ENCODE measurements at regions not wholly inside any gene's neighbourhood (a gene's known extent, or its start where the extent isn't known, plus 50 kb on each side); places are given as distances from the start of the nearest gene placed in this dataset.

DNA sequence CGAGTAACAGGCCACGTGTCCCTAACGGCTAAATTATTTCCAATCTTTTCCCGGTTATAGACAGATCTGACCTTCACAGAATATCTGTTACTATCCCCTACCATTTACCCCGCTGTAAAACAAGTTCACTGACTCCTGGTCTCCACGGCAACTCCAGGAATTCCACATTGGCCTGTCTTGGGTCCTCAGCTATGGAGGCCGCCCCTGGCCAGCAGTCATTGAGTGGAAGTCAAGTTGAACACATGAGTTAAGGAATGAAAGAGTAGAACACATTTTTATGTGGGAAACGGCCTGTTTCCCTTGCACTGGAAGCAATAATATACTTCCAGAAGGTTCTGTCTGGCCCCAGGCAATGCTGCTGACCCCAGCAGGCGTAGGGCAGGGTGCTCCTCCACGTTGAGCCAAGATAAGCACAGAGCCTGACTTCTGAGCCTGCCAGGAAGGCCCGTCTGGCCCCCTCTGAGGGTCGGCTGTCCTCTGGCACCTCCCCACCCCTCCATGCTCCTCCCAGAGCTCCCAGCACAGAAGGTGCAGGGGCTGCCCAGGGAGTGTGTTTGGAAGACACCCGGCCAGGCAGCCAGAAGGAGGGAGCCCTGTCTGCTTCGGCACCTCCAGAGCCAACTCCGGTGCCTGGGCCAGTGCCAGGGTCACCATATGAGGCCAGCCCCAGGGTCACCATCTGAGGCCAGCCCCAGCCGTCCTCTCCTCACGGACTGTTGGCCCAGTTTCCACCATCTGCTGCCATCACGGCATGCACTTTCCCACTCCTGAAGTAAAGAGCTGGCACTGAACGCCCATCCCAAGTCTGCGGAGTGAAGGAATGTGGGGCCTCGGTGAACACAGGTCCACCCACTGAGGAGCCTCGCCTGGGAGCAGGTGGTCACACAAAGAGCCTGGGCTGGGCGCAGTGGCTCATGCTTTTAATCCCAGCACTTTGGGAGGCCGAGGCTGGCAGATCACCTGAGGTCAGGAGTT is 813.2 kb downstream of the BRD1 start:
- H3K27ac ChIP-seq (ENCODE audit: low read length) = no peak overlapping the region
- no peak overlapping the region for H3K4me2 ChIP-seq (ENCODE audit: low read depth, low read length)
- H3F3A ChIP-seq (ENCODE audit: insufficient read depth, low read length) = no peaks in the 10 kb centered on the region
- H3K79me2 ChIP-seq (ENCODE audit: low read length) = no peaks in the 10 kb centered on the region
- no peaks in the 10 kb centered on the region for H3K9me3 ChIP-seq (replicated peaks; ENCODE audit: insufficient read depth, low read length)
- peaks cover 93% of the 10 kb centered on the region for H3K27me3 ChIP-seq (replicated peaks; ENCODE audit: insufficient read depth, low read length)
- no peak overlapping the region for H3K9ac ChIP-seq (ENCODE audit: low read length)
- TF ChIP-seq EZH2phosphoT487 (IDR thresholded peaks at IDR 0.05; ENCODE audit: low read length) (no peak), EZH2 (optimal IDR thresholded peaks at IDR 0.05; ENCODE audit: low read depth, low read length) (no peak)
- TF ChIP-seq, protein P1, sequence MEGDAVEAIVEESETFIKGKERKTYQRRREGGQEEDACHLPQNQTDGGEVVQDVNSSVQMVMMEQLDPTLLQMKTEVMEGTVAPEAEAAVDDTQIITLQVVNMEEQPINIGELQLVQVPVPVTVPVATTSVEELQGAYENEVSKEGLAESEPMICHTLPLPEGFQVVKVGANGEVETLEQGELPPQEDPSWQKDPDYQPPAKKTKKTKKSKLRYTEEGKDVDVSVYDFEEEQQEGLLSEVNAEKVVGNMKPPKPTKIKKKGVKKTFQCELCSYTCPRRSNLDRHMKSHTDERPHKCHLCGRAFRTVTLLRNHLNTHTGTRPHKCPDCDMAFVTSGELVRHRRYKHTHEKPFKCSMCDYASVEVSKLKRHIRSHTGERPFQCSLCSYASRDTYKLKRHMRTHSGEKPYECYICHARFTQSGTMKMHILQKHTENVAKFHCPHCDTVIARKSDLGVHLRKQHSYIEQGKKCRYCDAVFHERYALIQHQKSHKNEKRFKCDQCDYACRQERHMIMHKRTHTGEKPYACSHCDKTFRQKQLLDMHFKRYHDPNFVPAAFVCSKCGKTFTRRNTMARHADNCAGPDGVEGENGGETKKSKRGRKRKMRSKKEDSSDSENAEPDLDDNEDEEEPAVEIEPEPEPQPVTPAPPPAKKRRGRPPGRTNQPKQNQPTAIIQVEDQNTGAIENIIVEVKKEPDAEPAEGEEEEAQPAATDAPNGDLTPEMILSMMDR (IDR thresholded peaks at IDR 0.05; ENCODE audit: low read length) = no peak
- no peak overlapping the region for H3K4me3 ChIP-seq (ENCODE audit: low read length)
- H3K36me3 ChIP-seq (replicated peaks; ENCODE audit: insufficient read depth, low read length) = no peaks in the 10 kb centered on the region
- no peak for DNase-seq
- H2AFZ ChIP-seq (ENCODE audit: low read length) = no peak overlapping the region
- no peaks in the 10 kb centered on the region for H3K4me1 ChIP-seq (ENCODE audit: low read length)
- H3K9me2 ChIP-seq (replicated peaks; ENCODE audit: insufficient read depth, low read length) = no peaks in the 10 kb centered on the region
- no peaks in the 10 kb centered on the region for H4K20me1 ChIP-seq (ENCODE audit: insufficient read depth, low read length)

GRCh38 chr22:49013707-49014106 is 814.0 kb downstream of the BRD1 start:
- Histone ChIP-seq H3K27me3 (replicated peaks; ENCODE audit: insufficient read depth, low read length) (peaks cover 94% of the 10 kb centered on the region), H3K9me3 (replicated peaks; ENCODE audit: insufficient read depth, low read length) (no peaks in the 10 kb centered on the region), H3K27ac (ENCODE audit: low read length) (no peak overlapping the region), H4K20me1 (ENCODE audit: insufficient read depth, low read length) (no peaks in the 10 kb centered on the region), H3F3A (ENCODE audit: insufficient read depth, low read length) (no peaks in the 10 kb centered on the region), H3K4me2 (ENCODE audit: low read depth, low read length) (no peak overlapping the region), H3K9ac (ENCODE audit: low read length) (no peak overlapping the region), H3K4me3 (ENCODE audit: low read length) (no peak overlapping the region), H3K4me1 (ENCODE audit: low read length) (no peaks in the 10 kb centered on the region), H3K36me3 (replicated peaks; ENCODE audit: insufficient read depth, low read length) (no peaks in the 10 kb centered on the region), H3K9me2 (replicated peaks; ENCODE audit: insufficient read depth, low read length) (no peaks in the 10 kb centered on the region), H2AFZ (ENCODE audit: low read length) (no peak overlapping the region), H3K79me2 (ENCODE audit: low read length) (no peaks in the 10 kb centered on the region)
- no peak for DNase-seq
- TF ChIP-seq EZH2phosphoT487 (IDR thresholded peaks at IDR 0.05; ENCODE audit: low read length) (no peak), EZH2 (optimal IDR thresholded peaks at IDR 0.05; ENCODE audit: low read depth, low read length) (no peak)
- TF ChIP-seq, protein P1 (IDR thresholded peaks at IDR 0.05; ENCODE audit: low read length) = no peak

GRCh38 chr22:49012712-49013395 is 814.8 kb downstream of the BRD1 start:
- no peaks in the 10 kb centered on the region for H3F3A ChIP-seq (ENCODE audit: insufficient read depth, low read length)
- H3K9ac ChIP-seq (ENCODE audit: low read length) = no peak overlapping the region
- peaks cover 94% of the 10 kb centered on the region for H3K27me3 ChIP-seq (replicated peaks; ENCODE audit: insufficient read depth, low read length)
- H3K36me3 ChIP-seq (replicated peaks; ENCODE audit: insufficient read depth, low read length) = no peaks in the 10 kb centered on the region
- no peaks in the 10 kb centered on the region for H3K9me3 ChIP-seq (replicated peaks; ENCODE audit: insufficient read depth, low read length)
- H3K27ac ChIP-seq (ENCODE audit: low read length) = no peak overlapping the region
- TF ChIP-seq EZH2 (optimal IDR thresholded peaks at IDR 0.05; ENCODE audit: low read depth, low read length) (no peak), EZH2phosphoT487 (IDR thresholded peaks at IDR 0.05; ENCODE audit: low read length) (no peak)
- TF ChIP-seq, protein P1 (IDR thresholded peaks at IDR 0.05; ENCODE audit: low read length) = no peak
- H3K9me2 ChIP-seq (replicated peaks; ENCODE audit: insufficient read depth, low read length) = no peaks in the 10 kb centered on the region
- no peak overlapping the region for H3K4me2 ChIP-seq (ENCODE audit: low read depth, low read length)
- no peak overlapping the region for H2AFZ ChIP-seq (ENCODE audit: low read length)
- no peak overlapping the region for H3K4me3 ChIP-seq (ENCODE audit: low read length)
- no peaks in the 10 kb centered on the region for H3K4me1 ChIP-seq (ENCODE audit: low read length)
- DNase-seq = no peak
- H4K20me1 ChIP-seq (ENCODE audit: insufficient read depth, low read length) = no peaks in the 10 kb centered on the region
- no peaks in the 10 kb centered on the region for H3K79me2 ChIP-seq (ENCODE audit: low read length)

Measured in MM.1S (cell line).